Keratinocyte (primary cell): ENCODE measurements at regions not wholly inside any gene's neighbourhood (a gene's known extent, or its start where the extent isn't known, plus 50 kb on each side); places are given as distances from the start of the nearest gene placed in this dataset.

Experiments
- DNase-seq: peaks from one replicate; pipeline ENCODE4 v3.0.0-alpha.2; 2011; ENCODE audit warnings: low read depth, missing footprints, low spot score
- FAIRE-seq: peaks from 2 replicates; lab custom pipeline; 2011; peaks lifted over from hg19 to GRCh38; lab: Jason Lieb, UNC
- H2AFZ ChIP-seq: 2 replicates; pipeline ENCODE4 v1.6.0; 2012; ENCODE audit warnings: low read length, control low read depth, inconsistent platforms; ENCODE audit not compliant: control insufficient read depth
- H3K27ac ChIP-seq: 2 replicates; pipeline ENCODE4 v1.5.1; 2011; ENCODE audit warnings: low read length; ENCODE audit not compliant: control insufficient read depth, insufficient read depth
- H3K27me3 ChIP-seq: 3 replicates; pipeline ENCODE4 v1.6.0; 2011; ENCODE audit warnings: low read length; ENCODE audit not compliant: control insufficient read depth, insufficient read depth; ENCODE audit errors: extremely low read depth
- H3K36me3 ChIP-seq, 2 experiments: 2 replicates in 1 of 2; 3 replicates in 1 of 2; pipeline ENCODE4 v1.5.1; 2011; ENCODE audit warnings: low read length in 2 of 2, mild to moderate bottlenecking in 1 of 2; ENCODE audit not compliant: control insufficient read depth in 2 of 2, insufficient read depth in 2 of 2; ENCODE audit errors: extremely low read depth in 1 of 2
- H3K4me1 ChIP-seq: 3 replicates; pipeline ENCODE4 v1.5.1; 2011; ENCODE audit warnings: low read length; ENCODE audit not compliant: control insufficient read depth, insufficient read depth; ENCODE audit errors: extremely low read depth
- H3K4me2 ChIP-seq: 3 replicates; pipeline ENCODE4 v1.6.0; 2011; ENCODE audit warnings: low read depth, low read length; ENCODE audit not compliant: control insufficient read depth, insufficient read depth; ENCODE audit errors: extremely low read depth
- H3K4me3 ChIP-seq, 3 experiments: fragments of 200-600 bp in 1 of 3; sonication (generic) in 1 of 3; 2 replicates in 2 of 3; 3 replicates in 1 of 3; pipeline ENCODE4 v1.5.1; 2011 to 2016; ENCODE audit warnings: low read length in 3 of 3, mild to moderate bottlenecking in 3 of 3, control low read depth in 2 of 3, inconsistent platforms in 1 of 3, low read depth in 1 of 3, mixed read lengths in 1 of 3, mixed run types in 1 of 3, moderate library complexity in 1 of 3; ENCODE audit not compliant: control insufficient read depth in 2 of 3, insufficient read depth in 2 of 3; ENCODE audit errors: extremely low read depth in 1 of 3
- H3K79me2 ChIP-seq: 2 replicates; pipeline ENCODE4 v1.6.0; 2012; ENCODE audit warnings: low read length; ENCODE audit not compliant: control insufficient read depth, insufficient read depth
- H3K9ac ChIP-seq: 3 replicates; pipeline ENCODE4 v1.6.0; 2011; ENCODE audit warnings: low read length; ENCODE audit not compliant: control insufficient read depth, insufficient read depth; ENCODE audit errors: extremely low read depth
- H3K9me1 ChIP-seq: 3 replicates; pipeline ENCODE4 v1.6.0; 2011; ENCODE audit warnings: low read length; ENCODE audit not compliant: control insufficient read depth, insufficient read depth; ENCODE audit errors: extremely low read depth
- H3K9me3 ChIP-seq: 2 replicates; pipeline ENCODE4 v1.5.1; 2012; ENCODE audit warnings: low read depth, low read length; ENCODE audit not compliant: control insufficient read depth
- H4K20me1 ChIP-seq: 3 replicates; pipeline ENCODE4 v1.6.0; 2011; ENCODE audit warnings: low read length; ENCODE audit not compliant: control insufficient read depth, insufficient read depth; ENCODE audit errors: extremely low read depth
- EZH2 ChIP-seq: IDR thresholded peaks from one replicate; pipeline ENCODE4 v1.6.1; 2012; ENCODE audit warnings: inconsistent platforms, mild to moderate bottlenecking, low read length, moderate library complexity
- dilution Hi-C: fragments of 300-500 bp; cut with MboI; formaldehyde crosslinking; loops from one replicate; pipeline ENCODE4 v1.7.0; 2020; ENCODE audit warnings: low sequenced_read_pairs; ENCODE audit not compliant: extremely low pct_ligation_motif_present
- TF ChIP-seq, protein P1 (sequence below), 3 experiments: IDR thresholded peaks in 1 of 3; conservative IDR thresholded peaks in 1 of 3; optimal IDR thresholded peaks in 1 of 3; 2 replicates in 2 of 3; 3 replicates in 1 of 3; pipeline versions ENCODE3 to v1.5.1; 2011; ENCODE audit warnings: low read length in 3 of 3, mild to moderate bottlenecking in 3 of 3, moderate library complexity in 2 of 3, control low read depth in 1 of 3, inconsistent platforms in 1 of 3; ENCODE audit not compliant: insufficient read depth in 2 of 3; ENCODE audit errors: extremely low read depth in 1 of 3

DNA sequence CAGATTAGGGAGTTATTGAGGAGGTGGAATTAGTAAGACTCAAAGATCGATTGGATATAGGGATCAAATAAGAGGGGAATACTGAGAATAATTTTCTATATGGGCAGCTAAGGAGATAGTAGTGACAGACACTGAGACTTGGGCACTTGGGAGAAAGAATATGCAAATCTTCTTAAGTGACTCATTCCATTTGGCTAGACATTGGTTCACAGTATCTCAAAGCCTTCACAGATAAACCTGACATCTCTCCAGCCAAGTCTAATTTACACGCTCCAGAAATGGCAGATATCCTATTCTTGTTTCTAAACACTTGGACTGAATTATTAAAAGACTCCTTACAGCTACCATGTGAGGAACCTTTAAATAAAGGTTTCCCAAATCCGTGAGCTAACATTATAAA is 104.6 kb upstream of the ADAMTS9 start:
- Histone ChIP-seq H3K79me2 (no peaks in the 10 kb centered on the region), H3K27ac (no peak overlapping the region), H3K4me2 (no peak overlapping the region), H3K4me3 (no peak overlapping the region), H2AFZ (no peak overlapping the region), H3K27me3 (no peaks in the 10 kb centered on the region), H3K9me1 (no peaks in the 10 kb centered on the region), H3K4me1 (no peaks in the 10 kb centered on the region), H4K20me1 (no peaks in the 10 kb centered on the region), H3K36me3 (no peaks in the 10 kb centered on the region), H3K9ac (no peak overlapping the region), H3K9me3 (no peaks in the 10 kb centered on the region)
- no peak for TF ChIP-seq EZH2
- TF ChIP-seq, protein P1, sequence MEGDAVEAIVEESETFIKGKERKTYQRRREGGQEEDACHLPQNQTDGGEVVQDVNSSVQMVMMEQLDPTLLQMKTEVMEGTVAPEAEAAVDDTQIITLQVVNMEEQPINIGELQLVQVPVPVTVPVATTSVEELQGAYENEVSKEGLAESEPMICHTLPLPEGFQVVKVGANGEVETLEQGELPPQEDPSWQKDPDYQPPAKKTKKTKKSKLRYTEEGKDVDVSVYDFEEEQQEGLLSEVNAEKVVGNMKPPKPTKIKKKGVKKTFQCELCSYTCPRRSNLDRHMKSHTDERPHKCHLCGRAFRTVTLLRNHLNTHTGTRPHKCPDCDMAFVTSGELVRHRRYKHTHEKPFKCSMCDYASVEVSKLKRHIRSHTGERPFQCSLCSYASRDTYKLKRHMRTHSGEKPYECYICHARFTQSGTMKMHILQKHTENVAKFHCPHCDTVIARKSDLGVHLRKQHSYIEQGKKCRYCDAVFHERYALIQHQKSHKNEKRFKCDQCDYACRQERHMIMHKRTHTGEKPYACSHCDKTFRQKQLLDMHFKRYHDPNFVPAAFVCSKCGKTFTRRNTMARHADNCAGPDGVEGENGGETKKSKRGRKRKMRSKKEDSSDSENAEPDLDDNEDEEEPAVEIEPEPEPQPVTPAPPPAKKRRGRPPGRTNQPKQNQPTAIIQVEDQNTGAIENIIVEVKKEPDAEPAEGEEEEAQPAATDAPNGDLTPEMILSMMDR (optimal IDR thresholded peaks at IDR 0.05 in 1 of 3, IDR thresholded peaks at IDR 0.05 in 1 of 3, conservative IDR thresholded peaks at IDR 0.05 in 1 of 3; ENCODE audit: extremely low read depth in 1 of 3, insufficient read depth in 2 of 3, low read length in 3 of 3), result no peak
- DNase-seq, result no peak
- FAIRE-seq, result no peak
- dilution Hi-C loops, result no loop called here

DNA sequence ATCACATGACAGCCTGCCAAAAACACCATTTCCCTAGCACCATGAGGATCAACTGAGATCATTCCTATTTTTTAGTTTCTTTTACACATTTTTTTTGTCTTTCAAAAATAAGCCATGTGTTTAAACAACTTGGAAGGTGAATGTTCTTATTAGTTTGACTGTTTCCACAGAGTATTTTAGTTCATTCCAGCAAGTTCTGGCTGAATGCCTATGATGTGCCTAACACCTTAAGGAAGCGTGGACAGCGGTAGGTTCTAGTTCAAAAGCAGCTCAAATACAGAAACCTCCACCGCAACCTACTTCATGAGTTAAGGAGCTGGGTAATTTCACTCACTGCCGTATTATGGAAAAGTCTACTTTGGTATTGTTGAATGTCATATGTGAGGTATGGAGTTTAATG is 101.3 kb upstream of the ADAMTS9 start:
- H3K9me1 ChIP-seq, result no peaks in the 10 kb centered on the region
- H2AFZ ChIP-seq, result no peak overlapping the region
- H3K79me2 ChIP-seq, result no peaks in the 10 kb centered on the region
- H3K27ac ChIP-seq, result no peak overlapping the region
- H3K27me3 ChIP-seq, result no peaks in the 10 kb centered on the region
- no peak overlapping the region for H3K4me2 ChIP-seq
- DNase-seq, result no peak
- H3K36me3 ChIP-seq, result no peaks in the 10 kb centered on the region
- dilution Hi-C loops, result no loop called here
- no peaks in the 10 kb centered on the region for H3K9me3 ChIP-seq
- no peak overlapping the region for H3K4me3 ChIP-seq
- H4K20me1 ChIP-seq, result no peaks in the 10 kb centered on the region
- no peaks in the 10 kb centered on the region for H3K4me1 ChIP-seq
- TF ChIP-seq, protein P1 (optimal IDR thresholded peaks at IDR 0.05 in 1 of 3, IDR thresholded peaks at IDR 0.05 in 1 of 3, conservative IDR thresholded peaks at IDR 0.05 in 1 of 3; ENCODE audit: extremely low read depth in 1 of 3, insufficient read depth in 2 of 3, low read length in 3 of 3), result no peak
- TF ChIP-seq EZH2, result no peak
- no peak overlapping the region for H3K9ac ChIP-seq
- FAIRE-seq, result no peak
